Liver (tissue), 3 donors: ENCODE measurements at regions not wholly inside any gene's neighbourhood (a gene's known extent, or its start where the extent isn't known, plus 50 kb on each side); places are given as distances from the start of the nearest gene placed in this dataset.

Source experiments
- EGR1 ChIP-seq, 2 donors: IDR thresholded peaks; 2 replicates each; pipeline ENCODE4 v1.6.1; 2016 to 2018; ENCODE audit warnings: antibody characterized with exemption in 2 of 2, low read depth in 2 of 2
- FOXA1 ChIP-seq: IDR thresholded peaks from 2 replicates; pipeline ENCODE4 v1.6.1; 2016; ENCODE audit warnings: antibody characterized with exemption
- GABPA ChIP-seq, 2 donors: IDR thresholded peaks in 1 of 2; conservative IDR thresholded peaks in 1 of 2; 2 replicates each; pipeline ENCODE4 v1.6.1; 2016; ENCODE audit warnings: antibody characterized with exemption in 2 of 2, mild to moderate bottlenecking in 1 of 2, moderate library complexity in 1 of 2
- HNF4G ChIP-seq: IDR thresholded peaks from 2 replicates; pipeline ENCODE4 v1.6.1; 2016; ENCODE audit warnings: antibody characterized with exemption
- NR2F2 ChIP-seq: IDR thresholded peaks from 2 replicates; pipeline ENCODE4 v1.6.1; 2016; ENCODE audit warnings: antibody characterized with exemption
- RAD21 ChIP-seq, 2 donors: IDR thresholded peaks; 2 replicates each; pipeline ENCODE4 v1.6.1; 2016; ENCODE audit warnings: antibody characterized with exemption in 2 of 2, mild to moderate bottlenecking in 2 of 2
- SP1 ChIP-seq: IDR thresholded peaks from 2 replicates; pipeline ENCODE4 v1.6.1; 2018; ENCODE audit warnings: antibody characterized with exemption, mild to moderate bottlenecking
- TAF1 ChIP-seq: conservative IDR thresholded peaks from 2 replicates; pipeline ENCODE4 v1.6.1; 2016; ENCODE audit warnings: antibody characterized with exemption, mild to moderate bottlenecking
- YY1 ChIP-seq: IDR thresholded peaks from 2 replicates; pipeline ENCODE4 v1.6.1; 2016; ENCODE audit warnings: antibody characterized with exemption, mild to moderate bottlenecking
- TF ChIP-seq, protein P1 (sequence below): fragments of 150-350 bp; IDR thresholded peaks from 2 replicates; pipeline ENCODE4 v1.5.1; 2017; ENCODE audit warnings: improper control_type of control experiment, low read depth, low read length; ENCODE audit not compliant: missing input control
- TF ChIP-seq, protein P2 (sequence below): IDR thresholded peaks from 2 replicates; pipeline ENCODE4 v1.6.1; 2016; ENCODE audit warnings: antibody characterized with exemption
- TF ChIP-seq, protein P3 (sequence below): IDR thresholded peaks from 2 replicates; pipeline ENCODE4 v1.6.1; 2016; ENCODE audit warnings: antibody characterized with exemption, mild to moderate bottlenecking
- TF ChIP-seq, protein P4 (sequence below): IDR thresholded peaks from 2 replicates; pipeline ENCODE4 v1.6.1; 2016; ENCODE audit warnings: antibody characterized with exemption
- donor health status: healthy.
- donor health status: healthy.

DNA sequence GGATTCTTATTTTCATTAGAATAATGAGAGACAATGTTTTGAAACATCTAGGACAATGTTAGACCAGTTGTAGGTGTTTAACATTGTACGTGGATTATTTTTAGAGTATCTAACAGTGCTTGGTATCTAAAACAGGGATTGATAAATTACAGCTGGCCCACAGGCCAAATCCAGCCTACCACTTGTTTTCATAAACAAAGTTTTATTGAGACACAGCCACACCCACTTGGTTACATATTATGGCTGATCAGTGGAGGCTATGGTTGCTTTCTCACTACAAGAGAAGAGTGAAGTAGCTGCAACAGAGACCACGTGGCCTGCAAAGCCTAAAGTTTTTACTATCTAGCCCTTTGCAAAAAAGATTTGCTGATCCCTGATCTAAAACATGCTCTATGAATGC is 223.1 kb upstream of the CTNNB1 start:
- TF ChIP-seq FOXA1 (no peak), NR2F2 (no peak), YY1 (no peak), TAF1 (no peak), GABPA (IDR thresholded peaks at IDR 0.05 in 1 of 2, conservative IDR thresholded peaks at IDR 0.05 in 1 of 2) (no peak), HNF4G (no peak), SP1 (no peak), RAD21 (IDR thresholded peaks at IDR 0.05) (no peak), EGR1 (IDR thresholded peaks at IDR 0.05; ENCODE audit: low read depth in 2 of 2) (no peak)
- TF ChIP-seq, protein P1, sequence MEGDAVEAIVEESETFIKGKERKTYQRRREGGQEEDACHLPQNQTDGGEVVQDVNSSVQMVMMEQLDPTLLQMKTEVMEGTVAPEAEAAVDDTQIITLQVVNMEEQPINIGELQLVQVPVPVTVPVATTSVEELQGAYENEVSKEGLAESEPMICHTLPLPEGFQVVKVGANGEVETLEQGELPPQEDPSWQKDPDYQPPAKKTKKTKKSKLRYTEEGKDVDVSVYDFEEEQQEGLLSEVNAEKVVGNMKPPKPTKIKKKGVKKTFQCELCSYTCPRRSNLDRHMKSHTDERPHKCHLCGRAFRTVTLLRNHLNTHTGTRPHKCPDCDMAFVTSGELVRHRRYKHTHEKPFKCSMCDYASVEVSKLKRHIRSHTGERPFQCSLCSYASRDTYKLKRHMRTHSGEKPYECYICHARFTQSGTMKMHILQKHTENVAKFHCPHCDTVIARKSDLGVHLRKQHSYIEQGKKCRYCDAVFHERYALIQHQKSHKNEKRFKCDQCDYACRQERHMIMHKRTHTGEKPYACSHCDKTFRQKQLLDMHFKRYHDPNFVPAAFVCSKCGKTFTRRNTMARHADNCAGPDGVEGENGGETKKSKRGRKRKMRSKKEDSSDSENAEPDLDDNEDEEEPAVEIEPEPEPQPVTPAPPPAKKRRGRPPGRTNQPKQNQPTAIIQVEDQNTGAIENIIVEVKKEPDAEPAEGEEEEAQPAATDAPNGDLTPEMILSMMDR, result no peak
- TF ChIP-seq, protein P2, sequence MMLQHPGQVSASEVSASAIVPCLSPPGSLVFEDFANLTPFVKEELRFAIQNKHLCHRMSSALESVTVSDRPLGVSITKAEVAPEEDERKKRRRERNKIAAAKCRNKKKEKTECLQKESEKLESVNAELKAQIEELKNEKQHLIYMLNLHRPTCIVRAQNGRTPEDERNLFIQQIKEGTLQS, result no peak
- TF ChIP-seq, protein P3, sequence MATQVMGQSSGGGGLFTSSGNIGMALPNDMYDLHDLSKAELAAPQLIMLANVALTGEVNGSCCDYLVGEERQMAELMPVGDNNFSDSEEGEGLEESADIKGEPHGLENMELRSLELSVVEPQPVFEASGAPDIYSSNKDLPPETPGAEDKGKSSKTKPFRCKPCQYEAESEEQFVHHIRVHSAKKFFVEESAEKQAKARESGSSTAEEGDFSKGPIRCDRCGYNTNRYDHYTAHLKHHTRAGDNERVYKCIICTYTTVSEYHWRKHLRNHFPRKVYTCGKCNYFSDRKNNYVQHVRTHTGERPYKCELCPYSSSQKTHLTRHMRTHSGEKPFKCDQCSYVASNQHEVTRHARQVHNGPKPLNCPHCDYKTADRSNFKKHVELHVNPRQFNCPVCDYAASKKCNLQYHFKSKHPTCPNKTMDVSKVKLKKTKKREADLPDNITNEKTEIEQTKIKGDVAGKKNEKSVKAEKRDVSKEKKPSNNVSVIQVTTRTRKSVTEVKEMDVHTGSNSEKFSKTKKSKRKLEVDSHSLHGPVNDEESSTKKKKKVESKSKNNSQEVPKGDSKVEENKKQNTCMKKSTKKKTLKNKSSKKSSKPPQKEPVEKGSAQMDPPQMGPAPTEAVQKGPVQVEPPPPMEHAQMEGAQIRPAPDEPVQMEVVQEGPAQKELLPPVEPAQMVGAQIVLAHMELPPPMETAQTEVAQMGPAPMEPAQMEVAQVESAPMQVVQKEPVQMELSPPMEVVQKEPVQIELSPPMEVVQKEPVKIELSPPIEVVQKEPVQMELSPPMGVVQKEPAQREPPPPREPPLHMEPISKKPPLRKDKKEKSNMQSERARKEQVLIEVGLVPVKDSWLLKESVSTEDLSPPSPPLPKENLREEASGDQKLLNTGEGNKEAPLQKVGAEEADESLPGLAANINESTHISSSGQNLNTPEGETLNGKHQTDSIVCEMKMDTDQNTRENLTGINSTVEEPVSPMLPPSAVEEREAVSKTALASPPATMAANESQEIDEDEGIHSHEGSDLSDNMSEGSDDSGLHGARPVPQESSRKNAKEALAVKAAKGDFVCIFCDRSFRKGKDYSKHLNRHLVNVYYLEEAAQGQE, result no peak
- TF ChIP-seq, protein P4, sequence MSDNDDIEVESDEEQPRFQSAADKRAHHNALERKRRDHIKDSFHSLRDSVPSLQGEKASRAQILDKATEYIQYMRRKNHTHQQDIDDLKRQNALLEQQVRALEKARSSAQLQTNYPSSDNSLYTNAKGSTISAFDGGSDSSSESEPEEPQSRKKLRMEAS, result no peak
